Astrocyte (in vitro differentiated cells and primary cell): ENCODE measurements at regions not wholly inside any gene's neighbourhood (a gene's known extent, or its start where the extent isn't known, plus 50 kb on each side); places are given as distances from the start of the nearest gene placed in this dataset.

Experiments
- EZH2 ChIP-seq: IDR thresholded peaks from 2 replicates; pipeline ENCODE4 v1.6.1; 2012; ENCODE audit warnings: mild to moderate bottlenecking, low read length, inconsistent platforms; ENCODE audit not compliant: insufficient read depth
- TF ChIP-seq, protein P1 (sequence below): IDR thresholded peaks from 2 replicates; pipeline ENCODE4 v1.5.1; 2011; ENCODE audit warnings: low read depth, mild to moderate bottlenecking, inconsistent platforms, low read length, moderate library complexity; ENCODE audit not compliant: insufficient read depth

DNA sequence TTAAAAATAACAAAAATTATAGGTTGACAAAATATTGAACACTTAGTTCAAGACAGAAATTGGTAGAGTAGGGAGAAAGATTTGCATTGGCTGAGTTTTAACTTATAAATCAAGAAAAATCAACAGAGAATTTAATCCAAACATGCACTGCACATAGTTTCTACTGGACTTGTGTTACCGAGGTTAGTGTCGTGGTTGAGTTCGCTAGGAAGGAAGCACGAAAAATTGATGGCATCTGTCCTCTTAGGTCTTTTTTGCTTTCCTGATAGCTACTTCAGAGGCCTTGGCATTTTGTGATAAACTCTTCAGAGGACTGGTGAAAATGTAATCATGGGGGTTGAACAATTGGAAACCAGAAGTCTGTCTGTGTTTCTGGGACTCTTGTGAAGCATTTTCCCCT lies 392.9 kb downstream of the NUAK1 start:
- no peak for TF ChIP-seq EZH2
- TF ChIP-seq, protein P1, sequence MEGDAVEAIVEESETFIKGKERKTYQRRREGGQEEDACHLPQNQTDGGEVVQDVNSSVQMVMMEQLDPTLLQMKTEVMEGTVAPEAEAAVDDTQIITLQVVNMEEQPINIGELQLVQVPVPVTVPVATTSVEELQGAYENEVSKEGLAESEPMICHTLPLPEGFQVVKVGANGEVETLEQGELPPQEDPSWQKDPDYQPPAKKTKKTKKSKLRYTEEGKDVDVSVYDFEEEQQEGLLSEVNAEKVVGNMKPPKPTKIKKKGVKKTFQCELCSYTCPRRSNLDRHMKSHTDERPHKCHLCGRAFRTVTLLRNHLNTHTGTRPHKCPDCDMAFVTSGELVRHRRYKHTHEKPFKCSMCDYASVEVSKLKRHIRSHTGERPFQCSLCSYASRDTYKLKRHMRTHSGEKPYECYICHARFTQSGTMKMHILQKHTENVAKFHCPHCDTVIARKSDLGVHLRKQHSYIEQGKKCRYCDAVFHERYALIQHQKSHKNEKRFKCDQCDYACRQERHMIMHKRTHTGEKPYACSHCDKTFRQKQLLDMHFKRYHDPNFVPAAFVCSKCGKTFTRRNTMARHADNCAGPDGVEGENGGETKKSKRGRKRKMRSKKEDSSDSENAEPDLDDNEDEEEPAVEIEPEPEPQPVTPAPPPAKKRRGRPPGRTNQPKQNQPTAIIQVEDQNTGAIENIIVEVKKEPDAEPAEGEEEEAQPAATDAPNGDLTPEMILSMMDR, result no peak
